CD14-positive monocyte (primary cell): ENCODE measurements at regions not wholly inside any gene's neighbourhood (a gene's known extent, or its start where the extent isn't known, plus 50 kb on each side); places are given as distances from the start of the nearest gene placed in this dataset.

Source experiments
- DNase-seq, 3 donors: peaks; one replicate each; pipeline ENCODE4 v3.0.0-alpha.2; 2011 to 2022
- H2AFZ ChIP-seq: 2 replicates; pipeline ENCODE4 v1.6.0; 2012; ENCODE audit warnings: mild to moderate bottlenecking, low read depth, low read length, inconsistent platforms; ENCODE audit not compliant: insufficient read depth, poor library complexity, severe bottlenecking
- H3K27ac ChIP-seq, 2 donors: 1 replicate in 1 of 2; 2 replicates in 1 of 2; pipeline ENCODE4 v1.5.1; 2012 to 2013; ENCODE audit warnings: low read length in 2 of 2, control low read depth in 1 of 2, inconsistent platforms in 1 of 2, low read depth in 1 of 2, mild to moderate bottlenecking in 1 of 2
- H3K27me3 ChIP-seq, 2 donors: one replicate each; pipeline versions ENCODE4 v1.6.0 to v1.6.1; 2011 to 2013; ENCODE audit warnings: low read length in 2 of 2; ENCODE audit not compliant: control insufficient read depth in 2 of 2, insufficient read depth in 2 of 2
- H3K36me3 ChIP-seq, 2 donors: replicated peaks in 1 of 2; 1 replicate in 1 of 2; 2 replicates in 1 of 2; pipeline versions ENCODE4 v1.5.1 to v1.6.1; 2012 to 2013; ENCODE audit warnings: low read length in 2 of 2, control low read depth in 1 of 2, inconsistent platforms in 1 of 2, mild to moderate bottlenecking in 1 of 2; ENCODE audit not compliant: insufficient read depth in 2 of 2, control insufficient read depth in 1 of 2
- H3K4me1 ChIP-seq, 2 donors: 1 replicate in 1 of 2; 2 replicates in 1 of 2; pipeline versions ENCODE4 v1.5.1 to v1.6.1; 2012 to 2013; ENCODE audit warnings: low read length in 2 of 2, control low read depth in 1 of 2, inconsistent platforms in 1 of 2, mild to moderate bottlenecking in 1 of 2, moderate library complexity in 1 of 2; ENCODE audit not compliant: insufficient read depth in 2 of 2, control insufficient read depth in 1 of 2
- H3K4me2 ChIP-seq: replicated peaks from 2 replicates; pipeline ENCODE3; 2012; ENCODE audit warnings: low read length, moderate library complexity, mild to moderate bottlenecking; ENCODE audit not compliant: poor library complexity, severe bottlenecking; ENCODE audit errors: extremely low read depth
- H3K4me3 ChIP-seq, 3 experiments: fragments of 200-600 bp in 1 of 3; sonication (generic) in 1 of 3; replicated peaks in 1 of 3; 1 replicate in 2 of 3; 2 replicates in 1 of 3; pipeline ENCODE4 v1.5.1; 2011 to 2013; ENCODE audit warnings: low read length in 3 of 3, mild to moderate bottlenecking in 3 of 3, control low read depth in 2 of 3, low read depth in 2 of 3, inconsistent platforms in 1 of 3, moderate library complexity in 1 of 3
- H3K79me2 ChIP-seq: 2 replicates; pipeline ENCODE4 v1.6.0; 2012; ENCODE audit warnings: mild to moderate bottlenecking, control low read depth, inconsistent platforms, low read length, moderate library complexity; ENCODE audit not compliant: insufficient read depth
- H3K9ac ChIP-seq: 2 replicates; pipeline ENCODE4 v1.6.0; 2017; ENCODE audit warnings: low read length, mild to moderate bottlenecking; ENCODE audit not compliant: insufficient read depth, poor library complexity, severe bottlenecking
- H3K9me3 ChIP-seq, 2 donors: replicated peaks in 1 of 2; 1 replicate in 1 of 2; 2 replicates in 1 of 2; pipeline versions ENCODE4 v1.5.1 to v1.6.1; 2012 to 2013; ENCODE audit warnings: low read length in 2 of 2, control low read depth in 1 of 2; ENCODE audit not compliant: control insufficient read depth in 1 of 2, insufficient read depth in 1 of 2
- H4K20me1 ChIP-seq: 2 replicates; pipeline ENCODE4 v1.6.0; 2012; ENCODE audit warnings: mild to moderate bottlenecking, low read length, control low read depth, moderate library complexity; ENCODE audit not compliant: insufficient read depth
- H3K27ac Mint-ChIP-seq, 7 donors: one replicate each; pipeline ENCODE4 v1.8.0; 2020; ENCODE audit warnings: mild to moderate bottlenecking in 7 of 7, mixed read lengths in 7 of 7, moderate library complexity in 6 of 7, inconsistent platforms in 2 of 7
- H3K27me3 Mint-ChIP-seq, 3 donors: one replicate each; pipeline ENCODE4 v1.8.0; 2021 to 2022; ENCODE audit warnings: low read depth in 3 of 3, mild to moderate bottlenecking in 3 of 3, mixed read lengths in 3 of 3, moderate library complexity in 3 of 3, inconsistent platforms in 1 of 3
- H3K36me3 Mint-ChIP-seq, 2 donors: one replicate each; pipeline ENCODE4 v1.8.0; 2020; ENCODE audit warnings: mixed read lengths in 2 of 2, inconsistent platforms in 1 of 2, mild to moderate bottlenecking in 1 of 2
- H3K4me1 Mint-ChIP-seq: one replicate; pipeline ENCODE4 v1.8.0; 2020; ENCODE audit warnings: mild to moderate bottlenecking, mixed read lengths
- H3K4me3 Mint-ChIP-seq, 2 donors: one replicate each; pipeline ENCODE4 v1.8.0; 2020; ENCODE audit warnings: mild to moderate bottlenecking in 2 of 2, mixed read lengths in 2 of 2, moderate library complexity in 1 of 2
- H3K9me3 Mint-ChIP-seq, 7 donors: one replicate each; pipeline ENCODE4 v1.8.0; 2020 to 2022; ENCODE audit warnings: mixed read lengths in 7 of 7, mild to moderate bottlenecking in 6 of 7, moderate library complexity in 6 of 7, inconsistent platforms in 2 of 7
- CTCF ChIP-seq: fragments of 200-600 bp; IDR thresholded peaks from one replicate; pipeline ENCODE4 v1.8.0; 2022; ENCODE audit warnings: antibody characterized with exemption, mild to moderate bottlenecking
- WGBS: methylation state at CpG from one replicate; pipeline ENCODE4 v1.1.5; 2013; ENCODE audit warnings: missing lambda C conversion rate; ENCODE audit not compliant: insufficient coverage; 5-methylcytosine and 5-hydroxymethylcytosine counted together
- intact Hi-C, 2 donors: fragments of 100-400 bp; cut with micrococcal nuclease; formaldehyde crosslinking; loops; one replicate each; pipeline versions ENCODE4 v1.15.0 to v1.15.1; 2023

DNA sequence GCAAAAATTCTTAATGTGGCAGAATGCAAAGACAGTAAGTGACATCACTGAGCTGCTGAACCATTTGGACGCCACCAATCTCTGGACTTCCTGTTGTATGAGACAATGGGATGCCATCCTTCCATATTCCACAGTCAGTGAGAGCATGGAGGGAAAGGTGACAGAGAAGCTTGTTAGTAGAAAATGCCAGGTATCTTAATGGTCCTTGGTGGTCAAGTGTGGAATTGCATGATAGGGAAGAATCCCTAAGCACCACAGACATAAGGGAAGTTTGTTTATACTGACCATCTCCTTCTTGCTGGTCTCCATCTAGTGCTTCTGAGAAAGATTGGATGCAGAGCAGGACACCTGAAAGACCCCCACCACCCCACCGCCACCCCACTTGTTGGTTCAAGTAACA is 1410.0 kb upstream of the TMEM132C start:
- no peaks in the 10 kb centered on the region for H3K4me1 ChIP-seq
- no peak overlapping the region for H2AFZ ChIP-seq
- Mint-ChIP-seq H3K27ac (no peak overlapping the region), H3K4me3 (no peak overlapping the region), H3K27me3 (peaks cover 0 to 3% (median 3%) of the 10 kb centered on the region in 3 donors), H3K4me1 (no peaks in the 10 kb centered on the region), H3K36me3 (no peaks in the 10 kb centered on the region), H3K9me3 (peaks cover 0 to 9% (median 0%) of the 10 kb centered on the region in 7 donors)
- H3K27ac ChIP-seq: no peak overlapping the region
- H4K20me1 ChIP-seq: no peaks in the 10 kb centered on the region
- H3K4me2 ChIP-seq: no peak overlapping the region
- intact Hi-C loops: no loop called here
- no peaks in the 10 kb centered on the region for H3K36me3 ChIP-seq
- H3K79me2 ChIP-seq: no peaks in the 10 kb centered on the region
- TF ChIP-seq CTCF: no peak
- H3K9ac ChIP-seq: no peak overlapping the region
- no peaks in the 10 kb centered on the region for H3K27me3 ChIP-seq
- no CpG with 5 or more reads among the region's 2 CpGs for WGBS
- no peaks in the 10 kb centered on the region for H3K9me3 ChIP-seq
- no peak overlapping the region for H3K4me3 ChIP-seq
- DNase-seq: no peak

DNA sequence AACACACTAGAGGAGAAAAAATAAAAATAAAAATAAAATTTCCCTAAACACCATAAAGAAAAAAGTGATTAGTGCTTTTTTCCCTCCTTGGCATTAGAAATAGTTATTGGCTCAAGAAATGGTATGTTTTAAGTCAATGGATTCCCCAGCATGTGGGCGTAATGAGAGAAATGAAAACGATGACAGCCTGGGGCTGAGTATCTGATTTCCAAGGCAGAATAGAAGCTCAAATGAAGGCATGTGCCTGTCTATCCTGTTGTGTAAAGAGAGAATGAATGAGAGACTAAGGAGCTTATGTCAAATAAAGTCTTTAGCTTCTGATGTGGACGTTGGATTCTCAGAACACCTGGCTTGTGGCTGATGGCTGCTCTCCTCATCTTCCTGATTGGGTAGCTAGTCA is 1408.4 kb upstream of the TMEM132C start:
- Histone ChIP-seq H3K27ac (no peak overlapping the region), H3K9me3 (no peaks in the 10 kb centered on the region), H3K4me1 (no peaks in the 10 kb centered on the region), H3K36me3 (no peaks in the 10 kb centered on the region), H3K27me3 (no peaks in the 10 kb centered on the region), H2AFZ (no peak overlapping the region), H3K4me3 (no peak overlapping the region), H4K20me1 (no peaks in the 10 kb centered on the region), H3K4me2 (no peak overlapping the region), H3K79me2 (no peaks in the 10 kb centered on the region), H3K9ac (no peak overlapping the region)
- H3K4me1 Mint-ChIP-seq: no peaks in the 10 kb centered on the region
- H3K27me3 Mint-ChIP-seq: peaks cover 0 to 3% (median 3%) of the 10 kb centered on the region in 3 donors
- peaks cover 0 to 9% (median 1%) of the 10 kb centered on the region in 7 donors for H3K9me3 Mint-ChIP-seq
- no peak for TF ChIP-seq CTCF
- no peak for DNase-seq
- no peak overlapping the region for H3K27ac Mint-ChIP-seq
- H3K4me3 Mint-ChIP-seq: no peak overlapping the region
- intact Hi-C loops: no loop called here
- WGBS: 92% methylated on average over 2 of the region's 3 CpGs
- H3K36me3 Mint-ChIP-seq: no peaks in the 10 kb centered on the region
